T-helper 1 cell treated with Interleukin-12 subunit alpha and Interleukin-12 subunit beta and Interleukin-4 antibody, amounts not matched to agents 30 ng/mL and 1 ng/mL, for 36 hours (primary cell): ENCODE measurements at regions not wholly inside any gene's neighbourhood (a gene's known extent, or its start where the extent isn't known, plus 50 kb on each side); places are given as distances from the start of the nearest gene placed in this dataset.
"Not testable (repeated sequence)": the region's sequence is repeated elsewhere in the genome, so short reads cannot be mapped to it uniquely, and the experiment has no call there.

ENCODE experiments used
- intact Hi-C: fragments of 100-400 bp; cut with micrococcal nuclease; formaldehyde crosslinking; loops from one replicate; pipeline ENCODE4 v1.15.1; 2024

- intact Hi-C loops: no loop called here
Observed at GRCh38 chr3:80993241-80993945, 768.1 kb downstream of the GBE1 start.

- intact Hi-C loops: no loop called here
Observed at GRCh38 chr3:80983753-80984152, 777.7 kb downstream of the GBE1 start.

- intact Hi-C loops: no loop called here
Observed at GRCh38 chr3:80978216-80978969, 783.1 kb downstream of the GBE1 start.

DNA sequence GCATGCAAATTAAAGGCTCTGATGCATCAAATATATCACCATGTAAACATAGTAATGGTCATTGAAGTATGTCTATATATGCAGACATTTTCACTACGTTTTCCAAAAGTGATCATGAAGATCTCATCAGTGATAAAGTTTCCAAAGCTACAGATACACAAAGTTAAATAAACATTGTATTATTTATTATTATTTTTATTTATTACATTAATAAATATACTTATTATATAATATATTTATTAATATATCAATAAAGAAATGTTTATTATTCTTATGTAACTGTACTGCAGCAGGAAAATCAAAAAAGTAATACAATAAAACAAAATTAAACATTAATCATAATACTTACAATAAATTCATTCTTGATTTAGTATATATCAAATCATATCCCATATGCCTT lies 791.2 kb downstream of the GBE1 start:
- intact Hi-C loops: no loop called here

- intact Hi-C loops: no loop called here
Observed at GRCh38 chr3:80929576-80929975, 831.9 kb downstream of the GBE1 start.

GRCh38 chr3:80914854-80915253 lies 846.6 kb downstream of the GBE1 start:
- intact Hi-C loops: no loop called here

DNA sequence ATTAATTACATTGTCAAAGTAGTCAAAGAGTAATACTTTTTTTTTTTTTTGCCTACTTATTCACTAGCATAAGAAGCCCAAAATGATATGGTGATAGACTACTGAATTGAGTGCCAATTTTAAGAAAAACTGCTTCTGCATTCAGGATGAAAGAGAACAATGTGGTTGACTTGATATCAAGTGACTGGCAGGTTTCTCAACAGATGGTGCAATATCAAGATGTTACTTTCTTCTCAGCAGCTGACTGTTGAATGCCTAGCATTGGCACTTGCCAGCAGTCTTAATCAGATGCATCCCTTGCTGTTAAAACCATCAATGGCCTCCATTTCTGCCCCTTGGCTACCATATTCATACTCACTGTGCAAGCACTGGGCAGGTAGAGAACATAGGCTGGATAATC lies 863.2 kb downstream of the GBE1 start:
- intact Hi-C loops: no loop called here

GRCh38 chr3:80897005-80897404 lies 864.4 kb downstream of the GBE1 start:
- intact Hi-C loops: not testable (repeated sequence)

DNA sequence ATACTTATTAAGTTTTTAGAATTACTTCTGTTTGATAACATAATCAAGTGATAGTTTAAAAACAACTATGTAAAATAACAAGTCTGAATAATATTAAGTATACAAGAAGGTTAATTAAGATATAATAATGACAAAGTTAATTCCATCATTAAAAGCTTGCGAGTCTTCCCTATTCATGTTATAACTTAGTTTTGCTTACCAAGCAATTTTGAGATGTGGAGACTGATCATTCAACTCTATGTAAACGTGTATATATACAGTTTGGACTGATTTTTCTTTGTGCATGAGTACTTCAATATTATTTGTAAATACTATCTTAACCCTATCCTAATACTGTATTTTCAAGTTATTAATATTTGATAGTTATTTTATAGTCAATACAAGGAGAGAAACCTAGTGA lies 870.9 kb downstream of the GBE1 start:
- intact Hi-C loops: no loop called here

DNA sequence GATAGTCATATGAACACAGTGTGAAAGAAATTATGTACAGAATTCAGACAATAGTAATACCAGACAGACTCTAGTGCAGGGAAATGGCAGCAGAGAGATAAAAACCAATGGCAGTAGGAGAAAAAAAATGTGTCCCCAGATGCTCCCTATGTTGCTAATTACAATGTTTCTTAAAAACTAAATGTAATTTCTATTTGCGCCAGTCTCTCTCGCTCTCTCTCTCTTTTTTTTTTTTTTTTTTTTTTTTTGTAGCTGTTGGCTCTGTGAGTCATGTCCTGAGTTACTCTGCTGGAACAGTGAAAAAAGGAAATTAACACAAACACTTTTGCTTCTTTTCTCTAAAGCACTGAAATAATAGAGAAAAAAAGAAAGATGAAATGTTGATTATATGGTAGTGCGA lies 871.9 kb downstream of the GBE1 start:
- intact Hi-C loops: no loop called here

DNA sequence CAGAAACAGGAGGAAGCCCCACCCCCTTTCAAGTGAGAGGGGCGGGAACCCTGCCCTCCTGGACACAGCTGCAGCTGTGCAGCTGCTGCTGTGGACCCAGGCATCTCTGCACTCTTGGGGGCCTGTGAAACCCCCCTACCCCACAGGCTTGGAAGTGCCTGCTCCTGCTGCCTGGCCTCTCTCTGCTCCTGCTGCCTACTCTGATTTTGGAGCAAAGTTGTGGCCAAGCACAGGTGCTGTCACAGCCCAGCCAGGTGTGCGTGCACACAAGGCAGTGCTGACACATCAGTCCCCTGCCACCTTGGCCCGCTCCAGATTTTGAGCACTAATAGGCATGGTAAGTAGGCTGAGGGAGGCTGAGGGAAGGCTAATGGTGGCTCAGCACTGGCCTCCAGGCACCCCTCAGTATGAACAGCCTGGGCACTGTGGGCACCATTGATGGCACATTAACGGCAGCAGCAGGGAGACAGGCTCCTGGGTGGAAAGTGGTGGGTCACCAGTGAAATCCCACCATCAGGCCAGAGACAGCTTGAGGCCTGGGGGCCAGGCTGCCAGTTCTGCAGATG lies 890.9 kb downstream of the GBE1 start:
- intact Hi-C loops: no loop called here

GRCh38 chr3:80855482-80855881 lies 906.0 kb downstream of the GBE1 start:
- intact Hi-C loops: no loop called here

DNA sequence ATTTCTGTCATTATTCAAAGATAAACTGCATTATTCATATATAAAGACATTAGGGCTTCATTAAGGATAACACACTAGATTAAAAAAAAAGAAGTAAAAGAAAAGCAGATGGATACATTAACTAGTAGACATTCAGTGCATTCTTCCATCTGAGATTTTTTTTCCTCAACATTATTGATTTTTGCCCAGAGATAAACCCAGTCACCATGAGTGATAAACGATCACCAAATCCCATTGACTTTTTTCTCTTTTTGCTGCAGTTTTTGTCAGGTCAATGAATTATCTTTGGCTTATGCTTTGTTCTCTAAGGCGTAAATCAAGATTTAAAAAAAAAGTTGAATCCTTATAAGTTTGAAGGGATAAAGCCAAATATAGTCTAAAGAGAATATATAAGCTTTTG lies 925.0 kb downstream of the GBE1 start:
- intact Hi-C loops: no loop called here

GRCh38 chr3:80807577-80807976 lies 953.9 kb downstream of the GBE1 start:
- intact Hi-C loops: no loop called here

GRCh38 chr3:80806673-80807072 lies 954.8 kb downstream of the GBE1 start:
- intact Hi-C loops: no loop called here

DNA sequence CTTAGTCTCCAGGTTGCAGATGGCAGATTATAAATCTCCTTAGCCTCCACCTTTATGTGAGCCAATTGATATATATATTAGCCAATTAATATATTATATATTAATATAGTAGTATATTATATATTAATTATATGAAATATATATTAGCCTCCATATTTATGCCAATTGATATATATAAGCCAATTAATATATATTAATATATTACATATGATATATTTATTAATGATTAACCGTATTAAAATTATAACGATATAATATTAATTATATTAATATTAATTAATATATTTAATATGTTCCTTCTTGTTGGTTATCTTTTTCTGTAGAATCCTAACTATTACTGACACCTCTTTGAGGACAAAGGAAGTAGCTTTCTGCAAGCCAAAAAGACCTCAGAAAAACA lies 972.5 kb downstream of the GBE1 start:
- intact Hi-C loops: no loop called here

DNA sequence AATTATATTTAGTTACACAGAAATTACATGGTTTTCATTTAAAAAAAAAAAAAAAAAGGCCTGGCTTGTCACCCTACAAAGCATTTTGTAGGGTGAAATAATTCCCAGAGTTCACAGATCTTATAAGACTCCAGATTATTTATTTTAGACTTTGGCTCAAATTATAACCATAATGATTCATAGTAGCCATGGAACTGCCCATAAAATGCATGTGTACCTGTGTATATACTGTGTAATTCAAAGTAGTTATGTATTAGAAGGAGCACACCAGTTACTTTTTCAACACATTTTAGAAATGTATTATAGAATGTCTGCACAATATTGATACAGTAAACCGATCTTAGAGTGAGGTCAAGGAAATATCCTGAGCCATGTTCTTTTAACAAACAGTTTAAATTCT lies 975.6 kb downstream of the GBE1 start:
- intact Hi-C loops: no loop called here

DNA sequence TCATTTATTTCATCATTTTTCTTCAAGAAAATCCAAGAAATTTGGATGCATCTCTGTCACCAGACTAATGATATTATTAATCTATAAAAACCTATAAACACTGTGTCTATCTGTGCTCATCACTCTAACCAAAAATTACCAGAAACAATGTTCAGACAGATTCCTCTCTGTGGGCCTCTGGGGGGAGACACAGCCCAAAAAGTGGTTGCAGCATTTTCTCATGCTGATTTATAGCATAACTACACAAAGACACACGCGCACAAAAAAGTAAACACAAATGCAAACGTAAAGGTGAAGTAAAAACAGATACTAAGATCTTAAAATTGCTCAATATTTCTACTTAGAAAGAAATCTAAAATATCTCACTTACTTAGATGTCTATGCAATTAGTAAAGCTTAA lies 976.0 kb downstream of the GBE1 start:
- intact Hi-C loops: no loop called here

GRCh38 chr3:80771085-80771484 lies 990.4 kb downstream of the GBE1 start:
- intact Hi-C loops: no loop called here

DNA sequence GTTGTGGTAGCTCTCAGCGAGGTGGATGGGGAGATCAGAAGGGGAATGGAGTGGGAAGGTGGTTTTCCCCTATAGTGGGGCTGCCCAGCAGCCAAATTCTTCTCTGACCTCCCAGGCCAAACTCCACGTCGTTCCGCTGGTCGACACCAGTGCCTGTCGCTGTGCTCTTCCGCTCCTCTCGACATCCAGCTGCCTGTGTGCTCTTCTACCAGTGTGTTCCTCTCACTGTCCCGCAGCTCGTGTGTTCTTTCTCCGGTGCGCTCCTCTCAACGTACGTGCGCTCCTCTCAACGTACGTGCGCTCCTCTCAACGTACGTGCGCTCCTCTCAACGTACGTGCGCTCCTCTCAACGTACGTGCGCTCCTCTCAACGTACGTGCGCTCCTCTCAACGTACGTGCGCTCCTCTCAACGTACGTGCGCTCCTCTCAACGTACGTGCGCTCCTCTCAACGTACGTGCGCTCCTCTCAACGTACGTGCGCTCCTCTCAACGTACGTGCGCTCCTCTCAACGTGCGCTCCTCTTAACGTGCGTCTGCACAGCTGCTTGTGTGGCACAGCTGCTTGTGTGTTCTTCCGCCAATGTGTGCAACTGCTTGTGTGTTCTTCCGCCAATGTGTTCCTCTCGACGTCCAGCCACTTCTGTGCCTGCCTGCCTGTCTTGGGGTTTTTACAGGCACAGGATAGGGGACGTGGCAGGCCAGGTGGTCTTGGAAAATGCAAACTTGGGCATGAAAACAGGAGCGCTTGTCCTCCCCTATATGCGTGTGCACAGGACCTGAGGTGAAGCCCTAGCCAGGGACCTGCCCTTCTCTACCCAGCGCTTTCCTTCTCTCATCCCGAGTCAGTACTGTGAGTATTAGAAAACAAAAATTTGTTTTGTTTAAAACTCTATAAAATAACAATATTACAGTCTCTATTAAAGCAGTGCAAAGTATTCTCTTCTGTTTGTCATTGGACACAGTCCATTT lies 991.1 kb downstream of the GBE1 start:
- intact Hi-C loops: no loop called here

DNA sequence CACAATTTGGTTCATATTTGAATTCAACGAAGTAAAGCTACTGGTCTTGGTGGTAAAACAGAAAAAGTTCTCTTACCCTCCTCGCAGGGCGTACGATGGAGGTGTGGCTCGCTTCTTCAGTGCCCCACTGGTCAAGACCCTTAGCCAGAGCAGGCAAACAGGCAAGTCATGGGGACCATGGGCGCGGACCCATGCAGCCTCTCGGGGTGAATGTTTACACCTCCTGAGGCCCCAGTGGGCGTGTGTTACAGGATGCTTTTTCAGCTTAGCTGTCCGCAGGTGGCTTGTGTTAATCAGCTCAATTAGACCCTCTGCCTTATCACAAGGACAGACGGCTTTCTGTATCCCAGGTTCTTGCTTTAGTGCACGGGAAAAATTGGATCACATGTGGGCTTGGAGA lies 991.8 kb downstream of the GBE1 start:
- intact Hi-C loops: no loop called here

GRCh38 chr3:80767604-80768003 lies 993.8 kb downstream of the GBE1 start:
- intact Hi-C loops: no loop called here
